Stimulated activated CD8-positive, alpha-beta memory T cell treated with anti-CD3 and anti-CD28 coated beads, Interleukin-4, amount 100 ng/mL, for 48 hours (primary cell): ENCODE measurements at regions not wholly inside any gene's neighbourhood (a gene's known extent, or its start where the extent isn't known, plus 50 kb on each side); places are given as distances from the start of the nearest gene placed in this dataset.
"Not testable (repeated sequence)": the region's sequence is repeated elsewhere in the genome, so short reads cannot be mapped to it uniquely, and the experiment has no call there.

Source experiments
- DNase-seq: peaks from one replicate; pipeline ENCODE4 v3.0.0-alpha.2; 2020

DNA sequence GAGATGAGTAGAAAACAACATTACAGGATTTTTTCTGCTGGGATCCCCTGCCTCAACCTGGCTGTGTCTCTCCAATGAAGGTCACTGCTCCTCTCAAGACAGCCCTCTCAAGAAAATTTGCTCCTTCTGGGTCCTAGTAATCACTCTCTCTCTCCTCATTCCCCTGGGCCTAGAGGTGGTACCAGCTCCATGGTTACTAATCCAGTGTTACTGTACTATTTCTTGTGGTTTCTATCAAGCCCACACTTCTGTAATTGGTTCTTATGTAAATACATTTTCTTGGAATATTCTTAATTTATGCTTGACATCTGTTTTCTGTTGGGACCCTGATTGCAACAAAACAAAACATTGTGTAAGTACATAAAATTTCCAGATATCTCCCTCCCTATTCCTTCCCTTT lies 123.8 kb upstream of the RORB start:
- DNase-seq, result no peak

DNA sequence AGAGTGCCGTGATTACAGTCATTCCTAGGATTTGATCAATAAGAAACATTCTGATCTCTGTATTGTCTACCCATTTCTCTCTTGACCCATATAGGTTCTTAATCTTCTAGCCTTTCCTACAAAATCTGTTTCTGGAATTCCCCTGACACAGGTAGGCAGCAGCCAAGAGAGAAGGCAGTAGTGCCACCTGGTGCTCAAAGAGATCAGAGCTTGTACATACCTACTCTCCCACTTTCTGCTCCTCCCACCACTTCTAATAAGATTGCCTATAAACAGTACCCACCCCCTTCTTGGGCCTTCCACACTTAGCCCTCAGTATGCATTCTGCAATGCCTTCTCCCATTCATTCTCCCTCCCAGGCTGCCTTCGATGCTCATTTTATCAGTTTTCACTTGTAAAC lies 117.4 kb upstream of the RORB start:
- DNase-seq, result no peak

DNA sequence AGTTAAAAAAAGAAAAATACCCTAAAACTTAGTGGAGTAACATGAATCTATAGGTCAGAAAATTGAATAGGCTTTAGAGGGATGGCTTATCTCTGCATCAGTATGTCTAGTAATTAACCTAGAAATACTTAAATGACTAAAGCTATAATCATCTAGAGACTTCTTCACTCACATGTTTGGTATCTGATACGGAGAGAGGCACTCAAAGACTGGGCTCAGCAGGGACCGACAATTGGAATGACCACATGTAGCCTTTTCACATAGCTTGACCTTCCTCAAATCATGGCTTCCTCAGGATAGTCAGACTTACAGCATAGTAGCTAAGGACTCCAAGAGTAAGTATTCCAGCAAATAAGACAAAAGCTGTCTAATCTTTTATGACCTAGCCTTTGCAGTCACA lies 105.3 kb upstream of the RORB start:
- DNase-seq, result no peak

DNA sequence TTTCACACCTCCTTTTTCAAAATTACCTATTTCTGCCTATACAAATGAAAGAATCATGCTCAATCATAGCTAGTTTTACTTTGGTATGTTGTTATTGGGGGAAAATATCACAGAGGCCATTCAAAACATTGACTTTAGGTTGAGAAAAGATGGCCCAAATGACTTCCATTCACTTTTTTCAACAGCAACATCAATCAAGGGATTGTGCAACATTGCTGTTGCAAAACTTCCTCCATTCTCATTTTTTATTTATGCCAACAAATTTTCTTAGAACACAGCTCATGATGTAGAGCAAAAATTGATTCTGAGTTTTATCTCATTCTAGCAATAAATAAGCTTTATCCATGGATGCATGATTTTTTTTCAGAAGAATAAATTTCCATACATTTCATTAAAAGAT lies 93.6 kb upstream of the RORB start:
- no peak for DNase-seq

DNA sequence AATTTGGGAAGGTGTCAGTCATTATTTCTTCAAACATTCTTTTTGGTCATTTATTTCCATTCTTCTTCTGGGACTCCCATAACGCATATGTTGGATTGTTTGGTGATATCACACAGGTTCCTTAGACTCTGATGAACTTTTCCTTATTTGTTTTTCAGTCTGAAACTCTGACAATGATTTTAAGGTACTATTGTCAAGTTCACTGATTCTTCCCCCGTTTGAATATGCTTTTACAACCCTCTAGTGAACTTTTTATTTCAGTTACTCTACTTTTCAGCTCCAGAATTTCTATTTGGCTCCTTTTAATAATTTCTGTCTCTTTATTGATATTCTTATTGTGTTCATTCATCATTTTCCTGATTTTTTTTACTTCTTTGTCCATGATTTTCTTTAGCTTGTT lies 92.5 kb upstream of the RORB start:
- no peak for DNase-seq

DNA sequence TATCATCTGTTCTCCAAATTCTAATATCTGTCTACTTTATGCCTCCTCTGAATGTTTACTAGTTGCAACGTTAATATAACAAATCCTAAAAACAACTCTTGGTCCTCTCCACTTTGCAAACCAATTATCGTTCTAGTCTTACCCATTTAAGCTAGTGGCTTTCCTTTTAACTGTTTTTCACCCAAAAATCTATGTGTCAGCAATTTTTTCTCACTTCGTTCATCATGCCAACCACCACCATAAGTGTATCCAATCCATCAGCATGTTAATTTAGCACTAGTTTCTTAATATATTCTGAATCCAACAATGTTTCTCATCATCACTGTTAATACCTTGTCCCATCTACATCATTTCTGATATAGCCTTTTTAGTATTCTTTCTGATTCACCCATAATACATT lies 90.0 kb upstream of the RORB start:
- DNase-seq, result no peak

DNA sequence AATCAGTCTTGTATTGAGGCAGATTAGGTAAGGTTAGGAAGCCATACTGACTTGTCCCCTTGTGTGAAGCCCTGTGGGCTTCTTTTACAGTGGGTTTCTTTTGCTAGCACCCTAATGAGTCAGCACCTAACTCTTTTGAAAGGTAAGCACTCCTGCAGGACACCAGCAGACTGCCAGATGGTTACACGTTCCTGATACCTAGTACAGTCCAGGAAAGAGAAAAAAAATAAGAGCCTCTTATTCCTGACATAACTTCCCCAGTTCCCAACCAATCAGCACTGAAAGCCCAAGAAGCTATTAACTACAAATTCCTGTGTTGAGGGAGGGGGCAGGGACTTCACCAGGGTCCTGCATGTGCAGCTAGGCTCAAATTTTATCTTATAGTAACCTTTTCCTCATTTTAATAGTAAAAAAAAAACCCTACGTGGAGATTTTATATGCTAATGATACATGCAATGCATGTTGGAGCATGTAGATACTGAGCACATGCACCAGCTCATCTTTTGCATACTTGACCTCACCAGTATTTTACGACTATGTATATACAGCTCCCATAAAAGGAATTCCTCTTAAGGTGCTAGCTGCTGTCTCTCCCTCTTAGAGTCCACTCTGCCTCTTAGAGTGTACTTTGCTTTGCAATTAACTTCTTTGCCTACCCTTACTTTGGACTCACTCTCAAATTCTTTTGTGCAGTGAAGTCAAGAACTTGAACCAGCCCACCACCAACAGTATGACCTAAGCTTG lies 84.7 kb upstream of the RORB start:
- no peak for DNase-seq

DNA sequence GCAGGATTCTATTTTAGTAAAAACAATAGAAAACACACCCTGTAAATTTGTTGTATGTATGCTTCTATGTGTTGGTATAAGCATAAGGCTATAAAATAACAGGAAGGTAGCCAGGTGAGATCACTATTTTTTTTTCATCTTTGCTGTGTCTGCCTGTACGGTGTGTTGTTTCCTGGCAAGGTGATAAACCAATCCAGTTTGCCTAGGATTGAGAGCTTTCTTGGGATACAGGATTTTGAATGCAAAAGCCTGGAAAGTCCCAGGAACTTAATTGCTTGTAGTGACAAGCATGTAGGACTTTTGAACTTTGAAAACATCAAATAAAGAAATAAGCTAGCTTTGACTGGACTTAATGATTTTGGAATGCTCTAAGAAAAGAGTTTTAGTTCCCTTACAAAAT lies 83.3 kb upstream of the RORB start:
- no peak for DNase-seq

DNA sequence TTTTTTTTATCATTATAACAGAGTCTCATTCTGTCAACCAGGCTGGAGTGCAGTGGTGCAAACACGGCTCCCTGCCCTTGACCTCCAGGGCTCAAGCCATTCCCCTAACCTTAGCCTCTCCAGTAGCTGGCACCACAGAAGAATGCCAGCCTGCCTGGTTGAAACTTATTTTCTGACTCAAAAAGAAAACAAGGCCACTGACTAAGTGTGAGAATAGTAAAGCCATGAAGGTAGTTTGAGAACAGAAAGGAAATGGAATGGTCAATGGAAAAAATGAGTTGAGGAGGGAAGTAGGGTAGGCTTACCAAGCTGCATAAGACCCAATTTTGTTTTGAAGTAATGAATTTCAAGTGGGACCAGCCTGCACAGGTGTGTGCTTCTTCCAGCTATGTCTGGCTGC lies 82.8 kb upstream of the RORB start:
- no peak for DNase-seq

DNA sequence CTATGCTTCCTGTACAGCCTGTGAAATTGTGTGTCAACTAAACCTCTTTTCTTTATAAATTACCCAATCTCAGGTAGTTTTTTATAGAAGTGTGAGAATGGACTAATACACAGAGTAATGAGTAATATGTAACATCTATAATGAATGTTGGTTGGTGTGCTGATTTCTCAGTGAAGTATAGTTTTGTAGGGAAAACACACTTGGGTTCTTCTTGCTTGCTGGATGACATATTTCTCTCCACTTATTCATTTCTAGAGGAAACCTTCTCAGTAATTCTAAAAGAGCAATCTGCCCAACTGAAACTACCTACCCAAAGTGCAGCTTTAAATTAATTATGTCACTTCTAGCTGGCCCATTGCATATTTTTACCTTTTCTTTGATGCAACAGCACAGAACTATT lies 81.1 kb upstream of the RORB start:
- no peak for DNase-seq

DNA sequence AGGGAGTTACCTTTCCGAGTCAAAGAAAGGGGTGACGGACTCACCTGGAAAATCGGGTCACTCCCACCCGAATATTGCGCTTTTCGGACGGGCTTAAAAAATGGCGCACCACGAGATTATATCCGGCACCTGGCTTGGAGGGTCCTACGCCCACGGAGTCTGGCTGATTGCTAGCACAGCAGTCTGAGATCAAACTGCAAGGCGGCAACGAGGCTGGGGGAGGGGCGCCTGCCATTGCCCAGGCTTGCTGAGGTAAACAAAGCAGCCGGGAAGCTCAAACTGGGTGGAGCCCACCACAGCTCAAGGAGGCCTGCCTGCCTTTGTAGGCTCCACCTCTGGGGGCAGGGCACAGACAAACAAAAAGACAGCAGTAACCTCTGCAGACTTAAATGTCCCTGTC lies 72.6 kb upstream of the RORB start:
- not testable (repeated sequence) for DNase-seq

DNA sequence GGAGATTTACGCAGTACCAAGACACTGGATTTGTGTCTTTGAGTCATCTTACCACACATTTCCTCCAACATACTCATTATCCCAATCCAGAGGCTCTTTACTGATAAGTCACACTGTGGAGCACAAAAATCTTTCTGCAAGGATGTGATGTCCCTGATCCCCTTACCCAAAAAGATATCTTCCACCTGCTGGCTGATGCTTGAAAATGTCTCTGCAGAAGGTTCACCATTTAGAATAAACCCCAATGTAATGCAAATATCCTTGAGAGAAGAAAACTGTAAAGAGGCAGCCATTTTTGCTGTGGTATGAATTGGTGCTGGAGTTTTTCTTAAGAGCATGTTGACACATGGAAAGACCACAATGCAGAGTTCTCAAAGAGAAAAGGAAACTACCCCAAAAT lies 65.7 kb upstream of the RORB start:
- no peak for DNase-seq

DNA sequence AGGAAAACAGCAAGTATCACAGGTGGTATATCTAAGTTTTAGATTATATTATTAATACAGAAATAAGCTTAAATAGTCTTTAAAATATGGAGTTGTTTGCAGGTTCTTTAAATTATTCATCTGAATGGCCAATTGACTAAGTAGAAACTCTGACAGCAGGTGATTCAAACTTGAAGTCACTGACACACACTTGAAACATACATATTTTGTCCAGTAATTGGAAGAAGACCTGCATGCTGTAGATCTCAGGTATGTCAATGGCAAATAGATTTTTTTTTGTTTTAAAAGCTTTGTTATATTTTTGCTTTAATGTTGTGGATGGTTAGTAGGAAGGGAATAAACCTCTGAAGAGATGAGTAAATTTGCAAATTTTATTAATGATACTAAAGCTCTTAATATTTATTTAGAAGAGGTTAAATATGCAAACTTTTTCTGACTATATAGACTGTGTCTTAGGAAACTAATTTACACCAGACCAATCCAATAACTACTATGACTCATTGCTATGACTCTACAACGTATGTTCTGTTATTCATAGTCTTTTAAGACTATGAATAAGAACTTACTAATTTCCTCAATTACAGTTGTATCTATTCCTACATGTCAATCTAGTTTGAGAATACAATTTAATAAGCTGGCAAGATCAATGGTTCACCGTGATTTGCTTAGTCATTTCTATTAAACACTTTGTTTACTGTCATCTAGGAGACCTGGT lies 53.9 kb upstream of the RORB start:
- DNase-seq, result no peak

DNA sequence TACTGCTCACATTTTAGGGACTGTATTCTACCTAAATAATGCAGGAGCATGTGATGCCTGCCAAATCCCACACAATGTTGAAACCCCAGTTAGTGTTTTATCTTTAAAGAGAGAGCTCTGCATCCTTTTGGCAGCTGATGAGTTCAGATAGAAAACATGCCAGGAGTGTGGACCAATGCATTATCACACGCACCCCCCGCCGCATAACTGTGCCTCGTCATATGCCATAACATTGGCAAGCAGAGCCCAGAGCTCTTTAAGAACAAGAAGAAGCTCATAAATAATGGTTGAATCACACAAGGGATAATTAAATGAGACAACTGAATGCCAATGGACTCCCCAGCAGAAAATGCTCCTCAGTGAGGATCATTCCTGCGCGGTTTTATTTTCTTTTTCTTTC lies 52.8 kb upstream of the RORB start:
- DNase-seq, result no peak
